GM19397 (cell line): ENCODE measurements at regions not wholly inside any gene's neighbourhood (a gene's known extent, or its start where the extent isn't known, plus 50 kb on each side); places are given as distances from the start of the nearest gene placed in this dataset.

ENCODE experiments used
- ATAC-seq: cut with Tn5 transposase; IDR thresholded peaks from one replicate; pipeline ENCODE4 v1.9.1; 2021; ENCODE audit warnings: mild to moderate bottlenecking, moderate library complexity; ENCODE audit not compliant: unreplicated experiment

GRCh38 chr3:163879172-163879571 lies 1199.1 kb downstream of the SI start:
- ATAC-seq, result no peak

DNA sequence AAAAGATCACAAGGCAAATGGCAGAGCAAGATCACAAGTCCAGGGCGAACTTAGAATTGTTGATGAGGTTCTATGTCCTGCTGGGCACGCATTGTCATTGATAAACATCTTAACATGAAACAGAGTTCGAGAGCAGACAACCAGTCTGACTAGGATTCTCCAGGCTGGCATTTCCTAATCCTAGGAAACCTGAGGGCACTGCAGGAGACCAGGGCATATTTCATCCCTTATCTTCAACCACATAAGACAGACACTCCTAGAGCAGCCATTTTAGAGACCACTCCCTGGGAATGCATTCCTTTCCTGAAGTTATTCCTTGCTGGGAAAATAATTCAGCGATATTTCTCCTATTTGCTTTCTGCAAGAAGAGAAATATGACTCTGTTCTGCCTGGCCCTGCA lies 1199.9 kb downstream of the SI start:
- ATAC-seq, result no peak

- no peak for ATAC-seq
Observed at GRCh38 chr3:163877805-163878204, 1200.5 kb downstream of the SI start.

DNA sequence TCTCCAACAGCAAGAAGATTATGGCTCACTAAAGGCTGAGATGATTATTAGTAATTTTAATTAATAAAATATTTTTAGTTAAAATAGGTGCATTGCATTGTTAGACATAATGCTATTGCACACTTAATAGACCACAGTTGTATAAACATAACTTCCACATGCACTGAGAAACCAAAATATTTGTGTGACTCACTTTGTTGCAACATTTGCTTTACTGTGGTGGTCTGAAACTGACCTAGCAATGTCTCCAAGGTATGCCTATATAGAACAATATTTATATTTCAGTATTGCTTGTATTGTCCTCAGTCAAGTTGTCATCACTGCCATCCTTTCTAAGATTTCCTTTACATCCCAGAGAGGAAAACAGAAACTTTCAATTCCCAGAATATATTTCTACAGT lies 1215.2 kb downstream of the SI start:
- no peak for ATAC-seq

DNA sequence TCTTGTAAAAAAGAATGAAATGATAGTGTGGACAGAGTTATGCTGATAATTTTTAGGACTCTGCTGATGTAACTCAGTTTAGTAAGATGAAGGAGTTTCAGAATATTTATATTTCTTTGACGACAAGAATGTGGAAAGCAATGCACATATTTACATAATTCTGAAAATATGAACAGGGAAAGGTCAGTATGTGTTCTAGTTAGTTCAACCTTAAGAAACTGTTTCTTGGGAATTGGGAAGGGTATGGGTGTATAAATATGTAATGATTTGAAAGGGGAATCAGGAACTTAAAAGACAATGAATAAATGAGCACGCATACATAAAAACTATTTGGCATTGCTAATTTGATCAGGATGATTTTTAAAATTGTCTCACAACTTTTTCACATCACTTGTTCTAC lies 1226.1 kb downstream of the SI start:
- no peak for ATAC-seq

- ATAC-seq, result no peak
Observed at GRCh38 chr3:163838769-163839168, 1239.5 kb downstream of the SI start.

DNA sequence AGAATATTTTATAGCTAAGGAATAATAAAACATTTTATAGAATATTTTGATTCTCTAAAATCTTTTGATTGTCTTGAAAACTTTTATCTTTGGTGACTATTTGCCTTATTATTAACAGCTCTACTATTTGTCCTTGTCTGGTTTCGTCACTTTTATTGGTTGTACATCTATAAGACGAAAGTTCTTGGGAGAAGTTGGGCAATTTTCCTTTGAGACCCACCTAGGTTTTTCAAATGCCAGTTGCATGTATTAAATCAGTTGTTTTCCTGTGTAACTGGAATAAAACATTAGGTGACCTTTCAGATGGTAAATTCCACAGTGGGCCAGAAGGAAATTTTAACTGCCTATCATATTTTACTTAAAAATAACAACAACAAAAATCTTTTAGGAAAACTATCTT lies 1245.7 kb downstream of the SI start:
- ATAC-seq, result no peak

DNA sequence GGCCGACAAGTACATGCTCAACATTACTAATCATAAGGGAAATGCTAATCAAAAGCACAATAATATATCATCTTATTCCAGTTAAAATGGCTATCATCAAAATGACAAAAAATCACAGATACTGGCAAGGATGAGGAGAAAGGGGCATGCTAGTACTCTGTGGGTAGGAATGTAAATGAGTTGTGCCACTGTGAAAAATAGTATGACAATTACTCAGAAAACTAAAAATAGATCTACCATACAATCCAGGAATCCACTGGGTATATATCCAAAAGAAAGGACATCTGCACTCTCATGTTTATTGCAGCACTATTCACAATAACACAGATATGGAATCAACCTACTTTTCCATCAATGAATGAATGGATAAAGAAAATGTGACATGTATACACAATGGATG lies 1256.5 kb downstream of the SI start:
- ATAC-seq, result no peak

DNA sequence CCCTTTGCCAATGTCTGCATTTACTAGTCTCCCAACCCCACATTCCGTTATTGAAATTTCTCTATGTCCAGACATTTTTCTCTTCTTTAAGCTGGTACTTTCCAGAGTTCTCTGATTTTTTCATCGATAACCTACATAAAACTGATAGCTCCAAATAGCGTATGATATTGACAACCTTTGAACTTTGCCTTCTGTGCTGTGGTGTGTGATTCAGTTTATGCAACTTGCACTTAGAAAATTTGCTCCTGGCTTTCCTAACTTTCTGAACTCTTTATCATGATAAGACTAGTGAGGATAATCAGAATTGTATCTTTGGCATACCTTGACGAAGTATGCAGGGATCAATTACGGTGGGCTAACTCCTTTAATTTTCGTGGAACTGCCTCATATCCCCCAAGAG lies 1261.3 kb downstream of the SI start:
- no peak for ATAC-seq

DNA sequence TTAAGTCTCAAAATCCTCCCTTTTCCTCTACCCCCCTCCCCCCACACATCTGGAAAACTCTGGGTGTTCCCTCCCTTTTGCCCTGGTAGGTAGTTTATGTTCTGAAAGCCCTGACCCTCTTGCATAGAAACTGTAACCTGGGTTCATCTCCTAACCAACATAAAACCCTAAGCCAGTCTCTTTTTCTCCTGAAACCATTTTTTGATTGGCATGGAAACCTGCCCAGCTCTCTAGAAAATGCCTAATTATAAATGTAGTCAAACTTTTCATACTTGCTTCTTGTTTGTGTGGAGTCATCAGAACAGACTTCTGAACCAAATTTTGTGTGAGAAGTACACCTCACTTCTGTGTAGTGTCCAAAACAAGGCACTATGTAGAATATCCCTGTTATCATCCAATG lies 1264.4 kb downstream of the SI start:
- ATAC-seq, result no peak

DNA sequence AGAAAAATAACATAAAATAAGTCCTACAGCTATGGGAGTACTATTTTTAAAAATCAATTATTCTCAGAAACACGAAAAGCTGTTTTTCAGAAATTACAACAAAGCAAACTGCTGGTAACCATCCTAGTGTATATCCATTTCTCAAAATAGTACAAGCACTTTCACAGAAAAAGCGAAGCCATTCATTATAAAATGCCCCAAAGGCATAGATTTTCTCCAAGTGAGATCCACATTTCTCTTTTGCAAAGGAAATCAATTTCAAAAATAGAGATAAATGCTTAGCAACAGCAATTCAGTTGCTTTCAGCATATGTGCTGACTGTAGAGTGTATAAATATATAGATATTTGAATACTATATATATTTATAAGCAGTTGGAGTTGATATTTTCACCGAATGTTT lies 1266.3 kb downstream of the SI start:
- no peak for ATAC-seq

DNA sequence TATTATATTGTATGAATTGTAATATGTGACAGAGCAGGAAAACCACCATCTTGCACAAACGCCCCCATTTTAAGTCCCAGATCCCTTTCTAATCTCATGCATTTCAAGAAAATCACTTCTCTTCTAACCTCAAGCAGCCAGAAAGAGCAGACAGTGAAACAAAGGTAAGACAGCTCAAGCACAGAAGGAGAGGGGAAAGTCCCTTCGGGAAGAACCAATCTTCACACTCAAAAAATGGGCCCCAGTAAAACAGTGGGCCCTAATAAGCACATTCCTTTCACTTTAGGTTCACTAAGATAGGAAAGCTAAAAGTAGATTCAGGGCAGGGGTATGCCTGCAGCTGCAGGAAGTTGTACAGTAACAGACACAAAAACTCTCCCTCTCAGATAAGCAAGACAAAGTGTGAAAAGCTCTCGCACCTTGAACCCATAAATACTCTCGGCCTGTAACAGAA lies 1268.7 kb downstream of the SI start:
- no peak for ATAC-seq

- no peak for ATAC-seq
Observed at GRCh38 chr3:163786416-163786815, 1291.9 kb downstream of the SI start.

GRCh38 chr3:163785693-163786092 lies 1292.6 kb downstream of the SI start:
- no peak for ATAC-seq

DNA sequence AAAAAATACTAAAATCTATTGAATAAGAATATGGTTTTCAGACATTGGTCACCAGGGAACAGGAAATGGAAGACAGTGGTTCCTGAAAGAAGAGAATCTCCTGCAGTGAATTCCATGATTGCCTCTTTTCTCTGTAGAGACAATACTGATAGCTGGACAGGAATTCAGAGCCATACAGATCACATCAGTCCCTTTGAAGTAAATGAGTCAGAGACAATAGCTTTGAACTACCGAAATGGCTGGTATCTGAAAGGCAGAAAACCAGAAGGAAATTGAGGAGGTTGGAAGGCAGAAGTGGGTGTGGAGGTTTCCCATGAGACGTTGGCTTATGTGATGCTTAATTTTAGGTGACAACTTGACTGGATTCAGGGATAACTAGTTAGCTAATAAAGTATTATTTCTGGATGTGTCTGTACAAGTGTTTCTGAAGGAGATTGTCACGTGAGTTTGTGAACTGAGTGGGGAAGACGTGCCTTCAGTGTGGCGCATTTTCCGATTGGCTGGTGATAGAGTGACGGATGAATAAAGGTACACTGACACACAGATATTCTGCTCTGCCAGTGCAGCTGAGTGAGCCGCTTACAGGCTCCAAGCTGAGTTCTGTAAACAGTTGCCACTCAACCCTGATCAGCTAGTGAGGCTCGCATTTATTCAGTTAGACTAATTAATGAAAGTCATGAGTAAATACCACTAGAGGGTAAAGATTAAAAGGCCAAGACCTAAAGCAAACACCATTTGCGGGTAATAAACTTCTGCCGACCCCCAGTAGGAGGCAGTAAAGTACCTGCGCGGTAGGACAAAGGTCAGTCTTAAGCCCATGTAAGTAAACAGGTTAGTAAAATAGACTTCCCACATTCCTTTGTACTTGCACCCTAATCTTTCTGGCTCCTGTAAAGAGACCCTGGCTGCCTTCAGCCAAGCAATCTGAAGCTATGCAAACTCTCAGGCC lies 1298.6 kb downstream of the SI start:
- ATAC-seq, result no peak

GRCh38 chr3:163776743-163777142 lies 1301.6 kb downstream of the SI start:
- no peak for ATAC-seq

DNA sequence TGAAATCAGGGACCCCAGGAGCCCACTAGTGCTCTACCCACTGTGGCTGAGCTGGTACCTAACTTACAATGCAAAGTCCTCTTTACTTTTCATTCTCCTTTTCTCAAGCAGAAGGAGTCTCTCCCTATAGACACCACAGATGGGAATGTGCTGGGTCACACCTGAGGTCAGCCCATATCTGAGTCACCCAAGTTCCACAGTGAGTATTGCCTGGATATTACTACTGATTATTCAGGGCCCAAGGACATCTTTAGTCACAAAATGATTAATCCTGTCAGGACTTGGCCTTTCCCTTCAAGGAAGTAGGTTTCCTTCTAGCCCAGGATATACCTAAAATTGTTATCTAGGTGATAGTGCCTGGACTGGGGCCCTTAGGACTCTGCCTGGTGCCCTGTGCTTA lies 1305.2 kb downstream of the SI start:
- no peak for ATAC-seq

GRCh38 chr3:163768048-163768447 lies 1310.2 kb downstream of the SI start:
- no peak for ATAC-seq

GRCh38 chr3:163766112-163766511 lies 1312.2 kb downstream of the SI start:
- ATAC-seq, result no peak

DNA sequence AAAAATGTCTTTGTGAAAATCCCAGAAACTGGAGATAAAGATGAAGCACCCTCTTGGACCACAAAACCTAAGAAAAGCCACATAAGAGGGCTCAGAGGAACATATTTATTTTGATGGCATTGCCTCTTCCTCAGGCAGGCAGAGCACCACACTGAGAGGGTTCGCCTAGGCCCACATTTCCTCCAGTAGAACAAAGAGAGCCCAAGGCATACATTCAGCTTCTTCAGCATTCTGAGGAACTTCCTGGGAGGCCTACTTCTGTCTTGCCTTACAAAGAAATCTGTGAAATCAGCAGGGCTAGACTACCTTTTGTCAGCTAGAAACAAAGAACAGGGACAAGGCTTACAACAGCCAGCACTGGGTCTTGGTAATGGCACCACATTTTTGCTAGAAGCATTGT lies 1325.3 kb downstream of the SI start:
- ATAC-seq, result no peak

- ATAC-seq, result no peak
Observed at GRCh38 chr3:163745204-163745603, 1333.1 kb downstream of the SI start.

GRCh38 chr3:163735394-163735793 lies 1342.9 kb downstream of the SI start:
- no peak for ATAC-seq

GRCh38 chr3:163730684-163731083 lies 1347.6 kb downstream of the SI start:
- ATAC-seq, result no peak
